Calu3 (cell line): ENCODE measurements at regions not wholly inside any gene's neighbourhood (a gene's known extent, or its start where the extent isn't known, plus 50 kb on each side); places are given as distances from the start of the nearest gene placed in this dataset.

Experiments used
- BruUV-seq: library from RNA; stranded (reverse); fragments of 400-500 nt; replicated peaks from 2 replicates; lab custom pipeline; 2021; lab: Mats Ljungman, UMichigan
- CTCF ChIA-PET: fragments of 300-600 bp; sonication (Branson Sonifier 250); formaldehyde crosslinking; loops from one replicate; lab custom pipeline; 2022; ENCODE audit warnings: antibody characterized with exemption; lab: Charles Lee
- DNase-seq: peaks from one replicate; pipeline ENCODE4 v3.0.0; 2022
- H3K27ac Mint-ChIP-seq: one replicate; pipeline ENCODE4 v1.8.0; 2022; ENCODE audit warnings: mixed read lengths; ENCODE audit not compliant: unreplicated experiment
- H3K27me3 Mint-ChIP-seq: one replicate; pipeline ENCODE4 v1.8.0; 2022; ENCODE audit warnings: mixed read lengths; ENCODE audit not compliant: unreplicated experiment
- H3K36me3 Mint-ChIP-seq: one replicate; pipeline ENCODE4 v1.8.0; 2022; ENCODE audit warnings: mild to moderate bottlenecking, moderate library complexity, mixed read lengths; ENCODE audit not compliant: insufficient read depth, unreplicated experiment
- H3K4me1 Mint-ChIP-seq: one replicate; pipeline ENCODE4 v1.8.0; 2022; ENCODE audit warnings: mild to moderate bottlenecking, low read depth, mixed read lengths; ENCODE audit not compliant: unreplicated experiment
- H3K4me3 Mint-ChIP-seq: one replicate; pipeline ENCODE4 v1.8.0; 2022; ENCODE audit warnings: mild to moderate bottlenecking, low read depth, moderate library complexity, mixed read lengths; ENCODE audit not compliant: unreplicated experiment
- H3K9me3 Mint-ChIP-seq: one replicate; pipeline ENCODE4 v1.8.0; 2022; ENCODE audit warnings: low read depth, mixed read lengths; ENCODE audit not compliant: unreplicated experiment
- CTCF ChIP-seq: fragments of 200-600 bp; IDR thresholded peaks from one replicate; pipeline ENCODE4 v1.8.0; 2022; ENCODE audit warnings: antibody characterized with exemption; ENCODE audit not compliant: unreplicated experiment
- intact Hi-C: fragments of 100-400 bp; cut with micrococcal nuclease; formaldehyde crosslinking; loops from one replicate; pipeline ENCODE4 v1.10.0; 2022; ENCODE audit not compliant: unreplicated experiment

- intact Hi-C loops, result no loop called here
- H3K36me3 Mint-ChIP-seq, result no peaks in the 10 kb centered on the region
Observed at GRCh38 chr3:8296461-8296860, 205.2 kb upstream of the LMCD1 start.

DNA sequence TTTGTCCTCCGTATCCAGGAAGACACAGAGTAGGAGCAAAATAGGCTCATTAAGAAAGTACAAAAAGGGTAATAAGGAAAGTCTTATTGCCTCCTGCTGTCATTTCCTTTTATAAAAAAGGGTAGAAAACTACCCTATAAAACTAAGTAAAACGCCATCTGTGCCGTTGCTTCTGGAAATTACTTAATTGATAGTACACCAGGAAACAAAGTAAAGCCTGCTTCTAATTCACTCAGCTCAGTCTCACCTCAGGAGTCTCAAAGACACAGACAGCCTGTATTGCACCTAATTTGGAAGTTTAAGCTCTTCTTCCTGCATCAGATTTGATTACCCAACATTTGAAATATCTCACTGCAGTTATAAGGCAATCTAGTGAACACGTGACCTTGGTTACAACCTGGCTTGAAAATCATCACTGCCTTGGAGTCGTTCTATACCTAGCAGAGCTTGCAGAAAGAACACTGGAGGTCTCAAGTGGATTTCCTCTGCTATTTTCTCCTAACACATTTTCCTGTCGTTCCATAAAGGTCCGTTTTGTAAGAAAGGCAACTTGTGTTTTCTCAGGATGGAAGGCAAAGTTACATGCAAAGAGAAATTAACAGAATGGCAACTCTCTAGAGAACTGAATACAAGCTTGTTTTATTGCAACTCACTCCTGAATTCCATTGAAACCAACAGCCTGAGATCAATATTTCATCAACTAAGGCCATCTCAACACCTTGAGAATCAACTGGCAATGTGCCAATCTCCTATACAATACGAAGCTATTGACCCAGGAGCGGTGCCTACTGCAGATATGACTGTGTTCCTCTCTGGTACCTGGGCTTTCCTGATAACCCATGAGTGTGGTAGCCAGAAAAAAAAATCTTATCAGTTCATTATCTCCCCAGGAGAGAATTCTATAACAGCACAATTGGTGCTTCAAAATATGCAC lies 203.3 kb upstream of the LMCD1 start:
- H3K27me3 Mint-ChIP-seq, result peaks cover 14% of the 10 kb centered on the region
- no peak overlapping the region for H3K27ac Mint-ChIP-seq
- H3K36me3 Mint-ChIP-seq, result no peaks in the 10 kb centered on the region
- CTCF ChIA-PET, result interaction anchor here (0.6 kb wide), 1 partner anchor 31 kb away, joined by 4 read pairs; no protein-coding TSS in a partner anchor
- no peaks in the 10 kb centered on the region for H3K9me3 Mint-ChIP-seq
- no TSS peak for BruUV-seq
- no peaks in the 10 kb centered on the region for H3K4me1 Mint-ChIP-seq
- DNase-seq, result no peak
- intact Hi-C loops, result no loop called here
- H3K4me3 Mint-ChIP-seq, result no peak overlapping the region
- TF ChIP-seq CTCF, result no peak

More at GRCh38 chr3:8296461-8296860, 205.2 kb upstream of the LMCD1 start:
- no peak for DNase-seq
- TF ChIP-seq CTCF, result no peak
- H3K4me1 Mint-ChIP-seq, result no peaks in the 10 kb centered on the region
- BruUV-seq, result no TSS peak
- H3K27ac Mint-ChIP-seq, result no peak overlapping the region
- CTCF ChIA-PET, result no interaction called here
- H3K9me3 Mint-ChIP-seq, result no peaks in the 10 kb centered on the region
- no peak overlapping the region for H3K4me3 Mint-ChIP-seq
- peaks cover 23% of the 10 kb centered on the region for H3K27me3 Mint-ChIP-seq

GRCh38 chr3:8301977-8302735 lies 199.5 kb upstream of the LMCD1 start:
- CTCF ChIA-PET, result interaction anchor here (0.6 to 1.5 kb wide), 5 partner anchors 11 to 318 kb away, joined by 3 to 7 read pairs (median 4); no protein-coding TSS in a partner anchor
- peak; percentile 16 for DNase-seq
- intact Hi-C loops, result loop anchor here (10.0 kb wide), 1 partner anchor 187 kb away; no protein-coding TSS in a partner anchor
- no peaks in the 10 kb centered on the region for H3K36me3 Mint-ChIP-seq
- H3K9me3 Mint-ChIP-seq, result no peaks in the 10 kb centered on the region
- no peak overlapping the region for H3K27ac Mint-ChIP-seq
- H3K4me3 Mint-ChIP-seq, result no peak overlapping the region
- H3K4me1 Mint-ChIP-seq, result no peaks in the 10 kb centered on the region
- no TSS peak for BruUV-seq
- peak; percentile 45 for TF ChIP-seq CTCF
- no peaks in the 10 kb centered on the region for H3K27me3 Mint-ChIP-seq

DNA sequence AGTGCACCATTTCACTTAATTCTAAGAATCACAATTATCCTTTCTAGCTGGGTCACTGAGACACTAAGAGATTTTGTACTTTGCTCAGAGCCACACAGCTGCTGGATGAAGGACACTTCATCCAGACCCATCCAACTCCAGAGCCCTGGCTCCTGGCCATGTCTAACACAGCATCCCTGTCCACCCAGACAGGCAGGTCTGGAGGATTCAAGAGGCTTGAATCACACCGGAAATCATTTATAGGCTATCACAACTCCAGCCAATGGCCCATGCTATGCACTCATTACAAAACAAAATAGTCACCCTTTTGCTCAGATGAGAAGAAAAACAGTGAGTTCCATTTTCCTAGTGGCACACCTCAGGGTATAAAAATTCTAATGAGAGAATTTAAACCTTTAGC lies 198.2 kb upstream of the LMCD1 start:
- CTCF ChIA-PET, result no interaction called here
- intact Hi-C loops, result loop anchor here (10.0 kb wide), 1 partner anchor 189 kb away; no protein-coding TSS in a partner anchor
- TF ChIP-seq CTCF, result no peak
- Mint-ChIP-seq H3K9me3 (no peaks in the 10 kb centered on the region), H3K27me3 (no peaks in the 10 kb centered on the region), H3K36me3 (no peaks in the 10 kb centered on the region), H3K4me1 (no peaks in the 10 kb centered on the region), H3K27ac (no peak overlapping the region), H3K4me3 (no peak overlapping the region)
- no TSS peak for BruUV-seq
- no peak for DNase-seq
